Epithelial cell of esophagus (primary cell): ENCODE measurements at regions not wholly inside any gene's neighbourhood (a gene's known extent, or its start where the extent isn't known, plus 50 kb on each side); places are given as distances from the start of the nearest gene placed in this dataset.
A peak's percentile ranks its signal among the peaks of the same experiment; 100 is the strongest.

Experiments
- DNase-seq: peaks from one replicate; pipeline ENCODE4 v3.0.0; 2010; ENCODE audit warnings: low read depth
- H3K4me3 ChIP-seq: 2 replicates; pipeline ENCODE4 v1.5.1; 2011; ENCODE audit warnings: mild to moderate bottlenecking, low read length, control low read depth
- CTCF ChIP-seq: IDR thresholded peaks from 2 replicates; pipeline ENCODE4 v1.5.1; 2011; ENCODE audit warnings: low read depth, mild to moderate bottlenecking, low read length, control low read depth, inconsistent platforms; ENCODE audit not compliant: insufficient read depth; ENCODE audit errors: missing control alignments

- no peak for TF ChIP-seq CTCF
- DNase-seq, result no peak
These were observed 792.8 kb upstream of the PIK3C3 start for GRCh38 chr18:41162191-41162590.

GRCh38 chr18:41155910-41156851, 798.9 kb upstream of the PIK3C3 start:
- H3K4me3 ChIP-seq, result no peak overlapping the region
- no peak for DNase-seq
- no peak for TF ChIP-seq CTCF

More at GRCh38 chr18:41162191-41162590, 792.8 kb upstream of the PIK3C3 start:
- H3K4me3 ChIP-seq, result no peak overlapping the region

GRCh38 chr18:41155025-41155424, 800.0 kb upstream of the PIK3C3 start:
- H3K4me3 ChIP-seq, result no peak overlapping the region
- TF ChIP-seq CTCF, result no peak
- no peak for DNase-seq

- DNase-seq, result no peak
- no peak for TF ChIP-seq CTCF
- H3K4me3 ChIP-seq, result no peak overlapping the region
These were observed 801.2 kb upstream of the PIK3C3 start for GRCh38 chr18:41153871-41154270.

- no peak for TF ChIP-seq CTCF
- DNase-seq, result peak; percentile 84
- no peak overlapping the region for H3K4me3 ChIP-seq
These were observed 804.7 kb upstream of the PIK3C3 start for GRCh38 chr18:41150316-41150715.

- TF ChIP-seq CTCF, result no peak
- DNase-seq, result no peak
- H3K4me3 ChIP-seq, result no peak overlapping the region
These were observed 808.7 kb upstream of the PIK3C3 start for GRCh38 chr18:41146301-41146700.

- DNase-seq, result peak; percentile 90
- H3K4me3 ChIP-seq, result no peak overlapping the region
- TF ChIP-seq CTCF, result no peak
These were observed 809.5 kb upstream of the PIK3C3 start for GRCh38 chr18:41145516-41145915.
